HG02884 (cell line): ENCODE measurements at regions not wholly inside any gene's neighbourhood (a gene's known extent, or its start where the extent isn't known, plus 50 kb on each side); places are given as distances from the start of the nearest gene placed in this dataset.

Experiments used
- ATAC-seq: cut with Tn5 transposase; IDR thresholded peaks from one replicate; pipeline ENCODE4 v1.9.1; 2021; ENCODE audit warnings: mild to moderate bottlenecking, moderate library complexity; ENCODE audit not compliant: unreplicated experiment

- no peak for ATAC-seq
Measured at GRCh38 chr7:132072873-132073272, 503.4 kb downstream of the PLXNA4 start.

DNA sequence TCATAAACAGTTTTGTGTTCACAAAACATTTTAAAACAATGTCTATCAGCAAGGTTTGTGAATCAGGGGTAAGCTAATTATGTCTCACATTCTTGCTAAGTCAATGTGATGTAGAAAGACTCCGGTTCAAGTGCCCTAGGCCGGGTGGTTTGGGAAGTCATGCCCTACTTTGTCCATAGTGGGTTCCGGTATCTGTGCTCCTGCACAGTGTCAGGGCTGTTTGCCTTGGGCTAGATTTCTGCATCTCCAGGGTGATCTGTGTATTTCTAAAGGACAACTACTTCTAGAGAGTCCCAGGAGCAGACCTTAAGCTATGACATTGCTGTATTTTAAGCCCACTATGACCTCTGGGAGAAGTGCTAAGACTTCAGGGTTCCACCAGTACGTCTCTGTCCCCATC is 504.1 kb downstream of the PLXNA4 start:
- ATAC-seq: no peak

- no peak for ATAC-seq
Measured at GRCh38 chr7:132069306-132069705, 507.0 kb downstream of the PLXNA4 start.

GRCh38 chr7:132066761-132067171 is 509.5 kb downstream of the PLXNA4 start:
- no peak for ATAC-seq

DNA sequence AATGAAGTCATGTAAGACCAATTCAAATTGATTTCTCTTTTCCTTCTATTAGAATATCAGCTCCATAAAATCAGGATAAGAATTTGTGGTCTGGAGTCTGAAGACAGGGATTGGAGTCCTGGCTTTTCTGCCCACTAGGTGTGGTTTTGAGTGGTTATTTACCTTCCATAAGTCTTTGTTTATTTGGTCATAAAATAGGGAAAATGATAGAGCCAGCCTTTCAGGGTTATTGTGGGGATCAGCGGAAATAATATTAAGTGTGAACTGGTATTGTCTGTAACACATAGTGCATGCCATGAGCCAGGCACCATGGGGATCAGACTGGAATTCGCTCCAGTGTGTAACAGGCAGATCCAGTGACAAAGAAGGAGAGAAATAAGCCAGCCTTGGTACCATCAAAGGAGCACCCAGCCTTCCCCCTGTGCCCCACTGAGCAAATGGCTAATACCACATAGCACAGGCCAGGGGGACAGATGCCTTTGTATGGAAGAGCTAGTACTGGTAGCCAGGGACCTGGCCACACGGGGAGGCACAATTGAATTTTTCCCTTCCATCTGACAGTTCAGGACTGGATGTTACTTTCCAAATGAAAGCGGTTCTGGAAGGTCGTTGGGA is 509.7 kb upstream of the PODXL start:
- no peak for ATAC-seq

DNA sequence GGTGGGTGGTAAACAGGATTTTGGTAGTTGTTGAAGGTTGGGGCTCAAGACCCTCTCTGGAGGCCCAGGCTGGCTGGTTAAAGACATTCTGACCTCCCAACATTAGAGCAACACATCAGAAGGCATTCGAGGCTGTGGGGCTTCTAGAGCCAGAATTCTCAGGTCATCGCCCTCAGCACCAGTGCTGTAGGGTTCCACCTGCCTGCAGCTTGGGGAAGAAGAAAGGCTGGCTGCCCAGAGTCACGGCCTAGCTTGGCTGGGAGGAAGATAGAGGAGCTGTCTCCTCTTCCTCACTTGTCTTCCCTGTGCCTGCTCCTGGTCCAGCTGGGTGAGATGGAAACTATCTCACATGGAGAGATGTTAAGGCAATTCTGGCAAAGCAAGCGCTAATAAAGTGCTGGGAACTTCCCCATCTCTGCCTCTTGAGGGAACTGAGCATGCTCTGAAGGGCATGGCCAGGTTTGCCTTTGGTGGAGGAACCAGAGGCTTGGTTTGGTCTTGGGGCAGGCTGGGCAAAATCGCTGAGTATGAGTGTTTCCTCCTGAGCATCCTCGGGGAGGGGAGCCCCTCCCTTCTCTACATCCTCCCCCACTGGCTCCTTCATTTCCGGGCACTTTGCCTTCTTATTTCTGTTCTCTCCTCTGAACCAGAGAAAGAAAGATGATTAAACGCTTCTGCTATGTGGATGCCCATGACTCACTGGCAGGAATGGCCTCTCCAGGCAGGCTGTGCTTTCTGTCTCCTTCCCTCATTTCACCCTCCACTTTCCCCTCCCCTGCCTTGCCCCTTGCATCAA is 509.0 kb upstream of the PODXL start:
- no peak for ATAC-seq

DNA sequence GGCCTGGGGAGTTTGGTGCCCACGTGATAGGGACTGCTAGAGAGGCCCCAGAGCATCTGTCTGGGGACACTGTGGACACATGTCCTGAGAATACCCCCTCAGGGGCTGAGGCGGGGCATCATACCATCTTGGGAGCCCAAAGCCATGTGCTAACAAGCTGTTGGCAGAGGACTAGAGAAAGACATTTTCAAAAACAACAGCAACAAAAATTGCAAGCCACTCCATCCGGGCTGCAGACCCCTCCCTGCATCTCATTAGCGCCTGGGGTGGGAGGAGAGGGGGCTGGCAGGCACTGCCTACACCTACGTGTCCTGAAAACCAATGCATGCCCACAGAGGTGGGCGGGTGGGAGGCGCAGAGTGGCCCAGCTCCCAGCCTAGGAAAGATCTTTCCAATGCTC is 507.4 kb upstream of the PODXL start:
- no peak for ATAC-seq

GRCh38 chr7:132061937-132062336 is 505.5 kb upstream of the PODXL start:
- ATAC-seq: no peak

DNA sequence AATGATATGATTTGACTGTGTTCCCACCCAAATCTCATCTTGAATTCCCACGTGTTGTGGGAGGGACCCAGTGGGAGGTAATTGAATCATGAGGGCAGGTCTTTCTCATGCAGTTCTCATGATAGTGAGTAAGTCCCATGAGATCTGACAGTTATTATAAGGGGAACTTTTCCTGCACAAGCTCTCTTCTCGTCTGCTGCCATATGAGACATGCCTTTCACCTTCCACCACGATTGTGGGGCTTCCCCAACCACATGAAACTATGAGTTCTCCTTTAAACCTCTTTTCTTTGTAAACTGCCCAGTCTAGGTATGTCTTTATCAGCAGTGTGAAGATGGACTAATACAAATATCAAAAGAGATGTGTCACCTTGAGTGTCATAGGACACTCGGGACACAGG is 502.7 kb upstream of the PODXL start:
- peak; percentile 62 for ATAC-seq

DNA sequence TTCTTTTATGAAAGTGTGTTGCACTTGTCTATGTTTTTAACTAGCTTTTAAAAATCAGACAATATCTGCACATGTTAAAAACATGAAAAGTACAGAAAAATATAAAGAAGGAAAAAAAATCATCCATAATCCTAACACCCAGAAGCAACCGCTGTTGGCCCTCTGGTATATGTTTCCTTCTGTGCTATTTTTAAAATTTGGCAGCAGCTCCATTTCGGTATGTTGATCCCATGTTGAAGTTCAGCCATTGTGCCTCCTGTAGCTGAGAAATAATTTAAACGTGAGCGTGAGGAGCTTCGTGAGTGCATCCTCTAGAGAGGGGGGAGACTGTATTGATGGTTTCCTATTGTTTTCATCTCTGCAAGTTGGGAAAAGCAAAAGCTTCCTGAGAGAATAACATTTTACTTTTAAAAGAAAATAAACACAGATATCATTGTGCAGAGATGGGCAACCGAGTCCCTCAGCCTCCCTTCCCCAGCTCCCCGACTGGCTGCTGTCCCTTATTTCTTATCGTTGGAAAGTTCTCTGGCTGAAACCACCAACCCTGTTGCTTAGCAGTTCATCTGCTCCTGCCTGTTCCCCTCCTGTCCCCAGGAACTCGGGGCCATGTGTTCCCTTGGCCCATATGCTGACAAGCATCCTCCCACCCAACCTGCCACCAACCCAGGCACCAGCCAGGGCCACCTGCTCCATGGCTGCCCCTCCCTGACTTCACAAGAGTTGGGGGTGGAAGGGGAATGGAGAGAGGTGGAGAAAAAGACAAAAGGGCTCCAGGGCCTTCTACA is 499.1 kb upstream of the PODXL start:
- no peak for ATAC-seq

GRCh38 chr7:132053871-132054270 is 497.4 kb upstream of the PODXL start:
- ATAC-seq: no peak

GRCh38 chr7:132051311-132051710 is 494.9 kb upstream of the PODXL start:
- ATAC-seq: no peak

GRCh38 chr7:132049462-132050304 is 493.3 kb upstream of the PODXL start:
- no peak for ATAC-seq

DNA sequence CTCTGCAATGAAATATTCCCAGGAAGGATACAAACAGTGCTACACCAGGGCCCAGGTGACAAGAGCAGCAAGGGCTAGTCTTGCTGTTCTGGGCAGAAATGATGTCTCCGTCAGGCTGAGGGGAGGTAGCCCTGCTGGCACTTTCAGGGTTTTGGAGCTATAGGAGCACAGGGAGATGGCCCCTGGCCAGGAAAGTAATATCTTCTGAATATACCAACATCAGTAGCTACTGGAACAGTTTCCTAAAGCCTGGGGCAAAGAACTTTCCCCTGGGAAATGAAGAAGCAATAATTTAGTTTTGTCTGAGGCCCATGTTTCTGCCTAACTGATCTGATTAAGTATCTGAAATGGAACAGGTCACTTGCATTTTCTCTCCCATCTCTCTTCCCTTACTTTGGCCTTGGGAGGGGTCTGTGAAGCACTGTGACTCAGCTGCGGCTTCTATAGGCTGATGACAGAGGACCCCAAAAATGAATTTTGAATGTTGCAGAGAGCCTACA is 489.1 kb upstream of the PODXL start:
- no peak for ATAC-seq

DNA sequence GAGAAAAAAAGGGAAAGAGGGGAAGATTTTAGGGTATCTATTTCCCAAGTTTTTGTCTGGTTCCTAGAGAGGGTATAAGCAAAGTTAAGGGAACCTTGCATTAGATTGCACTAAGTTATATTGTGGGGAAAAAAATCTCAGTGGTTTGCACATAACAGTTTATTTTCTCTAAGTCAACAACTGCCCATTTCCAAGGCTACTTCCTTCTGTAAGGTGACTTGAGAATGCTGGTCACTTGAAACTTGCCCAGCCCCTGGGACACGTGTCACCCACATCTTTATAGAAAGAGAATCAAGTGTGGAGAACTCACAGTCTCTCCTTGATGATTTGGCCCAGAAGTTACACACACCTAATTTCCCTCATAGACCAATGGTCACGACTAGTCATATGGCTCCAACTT is 488.6 kb upstream of the PODXL start:
- ATAC-seq: no peak

GRCh38 chr7:132044247-132044646 is 487.8 kb upstream of the PODXL start:
- ATAC-seq: no peak

DNA sequence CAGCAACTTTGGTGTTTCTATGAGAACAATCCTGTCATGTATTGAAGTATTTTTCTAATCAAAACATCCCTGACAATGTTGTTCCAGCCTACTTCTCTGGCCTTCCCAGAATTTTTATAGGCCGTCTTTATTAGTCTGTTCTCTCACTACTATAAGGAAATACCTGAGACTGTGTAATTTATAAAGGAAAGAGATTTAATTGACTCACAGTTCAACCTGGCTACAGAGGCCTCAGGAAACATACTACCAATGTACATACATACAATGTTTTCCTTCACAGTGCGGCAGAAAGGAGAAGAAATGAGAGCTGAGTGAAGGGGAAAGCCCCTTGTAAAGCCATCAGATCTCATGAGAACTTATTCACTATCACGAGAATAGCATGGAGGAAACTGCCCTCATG is 484.7 kb upstream of the PODXL start:
- ATAC-seq: no peak

DNA sequence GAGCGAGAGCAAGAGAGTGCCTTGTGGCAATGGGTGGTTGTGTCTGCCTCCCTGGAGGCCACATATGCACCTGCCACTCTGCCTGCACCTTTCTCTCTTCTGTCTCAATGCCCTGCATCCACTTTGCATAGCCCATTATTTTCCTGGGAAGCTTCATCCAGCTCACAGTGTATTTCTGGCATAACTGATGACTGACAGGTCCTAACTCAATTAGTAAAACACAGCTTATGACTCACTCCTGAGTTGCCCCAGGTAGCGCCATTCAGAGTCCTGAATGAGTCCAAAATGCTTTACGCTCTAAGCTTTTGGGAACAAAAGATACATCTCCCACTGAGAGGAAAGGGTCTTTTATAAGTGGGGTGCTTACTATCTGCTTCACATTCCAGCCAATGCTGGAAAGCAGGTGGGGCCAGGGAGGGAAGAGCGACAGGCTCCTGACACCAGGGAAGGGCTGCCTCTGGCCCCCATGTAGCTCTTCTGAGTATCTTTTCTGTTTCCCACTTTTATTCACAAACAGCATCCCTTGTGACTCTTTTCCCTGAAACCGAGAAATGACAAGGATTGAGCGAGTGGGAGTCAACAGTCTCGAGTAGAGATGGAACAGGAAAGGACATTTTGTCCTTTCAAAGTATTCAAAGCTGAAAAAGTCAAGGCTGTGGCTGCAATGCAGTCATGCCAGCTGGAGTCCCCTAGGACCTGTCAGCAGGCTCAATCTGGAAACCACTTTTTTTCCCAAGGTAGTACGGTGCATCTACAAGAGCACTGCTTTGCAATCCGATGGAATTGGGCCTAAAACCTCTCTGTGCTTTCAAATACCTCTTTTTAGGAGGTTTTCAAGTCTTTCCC is 479.3 kb upstream of the PODXL start:
- ATAC-seq: no peak

- ATAC-seq: no peak
Measured at GRCh38 chr7:132034748-132035416, 478.5 kb upstream of the PODXL start.
